SK-N-SH (cell line): ENCODE measurements at regions not wholly inside any gene's neighbourhood (a gene's known extent, or its start where the extent isn't known, plus 50 kb on each side); places are given as distances from the start of the nearest gene placed in this dataset.

Source experiments
- CHD2 ChIP-seq: fragments of 150-350 bp; IDR thresholded peaks from 2 replicates; pipeline ENCODE4 v1.6.1; 2018; ENCODE audit warnings: low read length; ENCODE audit not compliant: partially characterized antibody
- CTCF ChIP-seq: fragments of 200-600 bp; sonication (generic); IDR thresholded peaks from 2 replicates; pipeline ENCODE4 v1.6.1; 2017; ENCODE audit warnings: antibody characterized with exemption, mild to moderate bottlenecking, moderate library complexity
- EP300 ChIP-seq, 2 experiments: IDR thresholded peaks; 2 replicates each; pipeline versions ENCODE4 v1.4.0 to v1.6.1; 2012; ENCODE audit warnings: borderline replicate concordance in 1 of 2, low read depth in 1 of 2, low read length in 1 of 2
- EZH2phosphoT487 ChIP-seq: fragments of 200-600 bp; sonication (generic); IDR thresholded peaks from 2 replicates; pipeline ENCODE4 v1.6.1; 2017; ENCODE audit warnings: low read depth, mixed run types, mild to moderate bottlenecking, antibody characterized with exemption, moderate library complexity, borderline replicate concordance
- JUND ChIP-seq: IDR thresholded peaks from 2 replicates; pipeline ENCODE4 v1.4.0; 2012
- MAX ChIP-seq: IDR thresholded peaks from 2 replicates; pipeline ENCODE4 v1.4.0; 2012; ENCODE audit warnings: low read depth
- NFIC ChIP-seq: IDR thresholded peaks from 2 replicates; pipeline ENCODE4 v1.4.0; 2012; ENCODE audit warnings: borderline replicate concordance
- NRF1 ChIP-seq: IDR thresholded peaks from 2 replicates; pipeline ENCODE4 v1.6.1; 2012; ENCODE audit warnings: low read depth, mild to moderate bottlenecking, low read length
- POLR2AphosphoS5 ChIP-seq: IDR thresholded peaks from 2 replicates; pipeline ENCODE4 v1.6.1; 2012; ENCODE audit warnings: low read depth, low read length
- RAD21 ChIP-seq: IDR thresholded peaks from 2 replicates; pipeline ENCODE4 v1.6.1; 2012; ENCODE audit warnings: mild to moderate bottlenecking, low read length
- RCOR1 ChIP-seq: fragments of 150-350 bp; IDR thresholded peaks from 2 replicates; pipeline ENCODE4 v1.6.1; 2017; ENCODE audit warnings: antibody characterized with exemption, low read length
- TCF12 ChIP-seq: IDR thresholded peaks from 2 replicates; pipeline ENCODE4 v1.4.0; 2012
- TEAD4 ChIP-seq: IDR thresholded peaks from 2 replicates; pipeline ENCODE4 v1.4.0; 2012; ENCODE audit warnings: mild to moderate bottlenecking, borderline replicate concordance; ENCODE audit not compliant: insufficient read depth
- YY1 ChIP-seq: IDR thresholded peaks from 2 replicates; pipeline ENCODE4 v1.4.0; 2012; ENCODE audit warnings: low read depth, mild to moderate bottlenecking

- TF ChIP-seq EZH2phosphoT487, result no peak
- TF ChIP-seq CTCF, result no peak
- no peak for TF ChIP-seq JUND
- no peak for TF ChIP-seq TEAD4
- no peak for TF ChIP-seq MAX
- TF ChIP-seq YY1, result no peak
- no peak for TF ChIP-seq RAD21
- TF ChIP-seq NRF1, result no peak
- no peak for TF ChIP-seq CHD2
- no peak for TF ChIP-seq RCOR1
- no peak for TF ChIP-seq TCF12
- no peak for TF ChIP-seq NFIC
- TF ChIP-seq EP300 (IDR thresholded peaks at IDR 0.05; ENCODE audit: borderline replicate concordance in 1 of 2, low read depth in 1 of 2, low read length in 1 of 2), result no peak
- TF ChIP-seq POLR2AphosphoS5, result no peak
These were observed 108.7 kb downstream of the SUCLA2 start for GRCh38 chr13:47892374-47892773.
